IMR-90 (cell line): ENCODE measurements at regions not wholly inside any gene's neighbourhood (a gene's known extent, or its start where the extent isn't known, plus 50 kb on each side); places are given as distances from the start of the nearest gene placed in this dataset.

Experiments
- CEBPB ChIP-seq: IDR thresholded peaks from 2 replicates; pipeline ENCODE4 v1.6.1; 2012; ENCODE audit warnings: low read depth, low read length, improper control_type of control experiment
- CTCF ChIP-seq: conservative IDR thresholded peaks from 2 replicates; pipeline ENCODE4 v1.5.1; 2012; ENCODE audit warnings: mild to moderate bottlenecking, low read depth, low read length, improper control_type of control experiment
- ELK1 ChIP-seq: fragments of 150-350 bp; IDR thresholded peaks from 2 replicates; pipeline ENCODE4 v1.6.1; 2016; ENCODE audit warnings: low read depth, mild to moderate bottlenecking, low read length, moderate library complexity, borderline replicate concordance
- FOS ChIP-seq: fragments of 150-350 bp; IDR thresholded peaks from 2 replicates; pipeline ENCODE4 v1.6.1; 2016; ENCODE audit warnings: low read depth, low read length
- MAFK ChIP-seq: IDR thresholded peaks from 2 replicates; pipeline ENCODE4 v1.6.1; 2012; ENCODE audit warnings: low read depth, low read length, improper control_type of control experiment
- MXI1 ChIP-seq: IDR thresholded peaks from 2 replicates; pipeline ENCODE4 v1.6.1; 2012; ENCODE audit warnings: low read depth, mild to moderate bottlenecking, low read length, moderate library complexity, borderline replicate concordance
- NFE2L2 ChIP-seq: fragments of 150-350 bp; IDR thresholded peaks from 2 replicates; pipeline ENCODE4 v1.6.1; 2016; ENCODE audit warnings: low read depth, mild to moderate bottlenecking, low read length
- POLR2A ChIP-seq: IDR thresholded peaks from 2 replicates; pipeline ENCODE4 v1.6.1; 2012; ENCODE audit warnings: mild to moderate bottlenecking, low read depth, low read length
- RAD21 ChIP-seq: IDR thresholded peaks from 2 replicates; pipeline ENCODE4 v1.6.1; 2012; ENCODE audit warnings: low read length, improper control_type of control experiment
- RCOR1 ChIP-seq: IDR thresholded peaks from 2 replicates; pipeline ENCODE4 v1.6.1; 2012; ENCODE audit warnings: mild to moderate bottlenecking, low read length, improper control_type of control experiment; ENCODE audit not compliant: insufficient replicate concordance
- SMC3 ChIP-seq: fragments of 150-350 bp; IDR thresholded peaks from 2 replicates; pipeline ENCODE4 v1.6.1; 2016; ENCODE audit warnings: low read depth, mild to moderate bottlenecking, antibody characterized with exemption, low read length, moderate library complexity
- USF2 ChIP-seq: fragments of 150-350 bp; IDR thresholded peaks from 2 replicates; pipeline ENCODE4 v1.6.1; 2017; ENCODE audit warnings: mild to moderate bottlenecking, antibody characterized with exemption, low read length, low read depth

GRCh38 chr1:56375326-56375804, 204.0 kb downstream of the PLPP3 start:
- TF ChIP-seq CTCF (no peak), SMC3 (no peak), POLR2A (no peak), ELK1 (no peak), RAD21 (no peak), CEBPB (no peak), MXI1 (no peak), NFE2L2 (no peak), RCOR1 (no peak), MAFK (no peak), FOS (no peak), USF2 (no peak)
